B cell (primary cell): ENCODE measurements at regions not wholly inside any gene's neighbourhood (a gene's known extent, or its start where the extent isn't known, plus 50 kb on each side); places are given as distances from the start of the nearest gene placed in this dataset.

ENCODE experiments used
- ATAC-seq: fragments of 200-7000 bp; cut with Tn5 transposase; one replicate; pipeline ENCODE4 v1.10.0; 2021; ENCODE audit warnings: low read depth, mild to moderate bottlenecking, moderate number of reproducible peaks, moderate library complexity
- CTCF ChIA-PET: fragments of 350-600 bp; sonication (Branson Sonifier 250); formaldehyde crosslinking; loops from one replicate; lab custom pipeline; 2021; ENCODE audit warnings: antibody characterized with exemption, inconsistent platforms; lab: Charles Lee
- POLR2A ChIA-PET: fragments of 350-600 bp; sonication (Branson Sonifier 250); formaldehyde crosslinking; loops from one replicate; lab custom pipeline; 2021; ENCODE audit warnings: antibody characterized with exemption; lab: Charles Lee
- DNase-seq: peaks from one replicate; pipeline ENCODE4 v3.0.0; 2013
- H2AFZ ChIP-seq: 2 replicates; pipeline ENCODE4 v1.6.1; 2012; ENCODE audit warnings: mild to moderate bottlenecking, low read depth, low read length; ENCODE audit not compliant: insufficient read depth, poor library complexity, severe bottlenecking
- H3K27ac ChIP-seq, 2 donors: 1 replicate in 1 of 2; 2 replicates in 1 of 2; pipeline ENCODE4 v1.5.1; 2012 to 2013; ENCODE audit warnings: low read length in 2 of 2, mild to moderate bottlenecking in 2 of 2, moderate library complexity in 1 of 2
- H3K27me3 ChIP-seq, 4 experiments: fragments of 200-600 bp in 1 of 4; sonication (generic) in 1 of 4; replicated peaks in 1 of 4; 1 replicate in 2 of 4; 2 replicates in 2 of 4; pipeline versions ENCODE4 v1.6.1 to v1.7.0; 2013 to 2016; ENCODE audit warnings: low read length in 3 of 4, mild to moderate bottlenecking in 2 of 4, mixed read lengths in 1 of 4, moderate library complexity in 1 of 4; ENCODE audit not compliant: insufficient read depth in 4 of 4, control insufficient read depth in 3 of 4; ENCODE audit errors: control extremely low read depth in 1 of 4
- H3K36me3 ChIP-seq, 2 experiments: replicated peaks in 1 of 2; 1 replicate in 1 of 2; 2 replicates in 1 of 2; pipeline versions ENCODE4 v1.6.1 to v1.7.1; 2013; ENCODE audit warnings: low read length in 1 of 2; ENCODE audit not compliant: insufficient read depth in 2 of 2, control insufficient read depth in 1 of 2; ENCODE audit errors: control extremely low read depth in 1 of 2, extremely low read depth in 1 of 2
- H3K4me1 ChIP-seq, 2 donors: fragments of 200-600 bp in 1 of 2; sonication (generic) in 1 of 2; 1 replicate in 1 of 2; 2 replicates in 1 of 2; pipeline versions ENCODE4 v1.5.1 to v1.6.1; 2013 to 2017; ENCODE audit warnings: low read length in 2 of 2; ENCODE audit not compliant: control insufficient read depth in 2 of 2, insufficient read depth in 2 of 2
- H3K4me2 ChIP-seq: replicated peaks from 2 replicates; pipeline ENCODE3; 2012; ENCODE audit warnings: mild to moderate bottlenecking, low read depth, low read length; ENCODE audit not compliant: poor library complexity, severe bottlenecking
- H3K4me3 ChIP-seq, 5 experiments: fragments of 200-600 bp in 1 of 5; sonication (generic) in 1 of 5; 1 replicate in 3 of 5; 2 replicates in 2 of 5; pipeline versions ENCODE4 v1.5.1 to v1.7.0; 2011 to 2016; ENCODE audit warnings: low read length in 4 of 5, mild to moderate bottlenecking in 4 of 5, low read depth in 2 of 5, control low read depth in 1 of 5, moderate library complexity in 1 of 5; ENCODE audit not compliant: insufficient read depth in 1 of 5; ENCODE audit errors: control extremely low read depth in 1 of 5, extremely low read depth in 1 of 5
- H3K79me2 ChIP-seq: fragments of 200-600 bp; sonication (generic); one replicate; pipeline ENCODE4 v1.6.0; 2016; ENCODE audit warnings: low read length; ENCODE audit not compliant: control insufficient read depth, insufficient read depth
- H3K9ac ChIP-seq: fragments of 200-600 bp; sonication (generic); 2 replicates; pipeline ENCODE4 v1.6.1; 2017; ENCODE audit warnings: mild to moderate bottlenecking, low read length, moderate library complexity
- H3K9me3 ChIP-seq, 3 donors: one replicate each; pipeline versions ENCODE4 v1.6.1 to v1.7.1; 2013; ENCODE audit warnings: low read length in 2 of 3; ENCODE audit not compliant: control insufficient read depth in 2 of 3, insufficient read depth in 1 of 3; ENCODE audit errors: control extremely low read depth in 1 of 3
- H4K20me1 ChIP-seq: 2 replicates; pipeline ENCODE4 v1.6.0; 2012; ENCODE audit warnings: mild to moderate bottlenecking, low read length; ENCODE audit not compliant: insufficient read depth, control insufficient read depth, poor library complexity, severe bottlenecking
- H3K27ac Mint-ChIP-seq: one replicate; pipeline ENCODE4 v1.8.0; 2021; ENCODE audit warnings: mixed read lengths
- H3K27me3 Mint-ChIP-seq: one replicate; pipeline ENCODE4 v1.8.0; 2021; ENCODE audit warnings: mixed read lengths
- H3K4me1 Mint-ChIP-seq: one replicate; pipeline ENCODE4 v1.8.0; 2021; ENCODE audit warnings: mixed read lengths
- H3K4me3 Mint-ChIP-seq: one replicate; pipeline ENCODE4 v1.8.0; 2021; ENCODE audit warnings: mixed read lengths
- H3K9me3 Mint-ChIP-seq: one replicate; pipeline ENCODE4 v1.8.0; 2022; ENCODE audit warnings: mixed read lengths; ENCODE audit not compliant: insufficient read depth
- EZH2 ChIP-seq: IDR thresholded peaks from 2 replicates; pipeline ENCODE4 v1.6.1; 2012; ENCODE audit warnings: borderline replicate concordance, low read depth, mild to moderate bottlenecking, moderate library complexity, low read length; ENCODE audit not compliant: insufficient read depth, poor library complexity, severe bottlenecking
- WGBS: methylation state at CpG from one replicate; pipeline ENCODE4 v1.1.5; 2013; ENCODE audit warnings: missing lambda C conversion rate; ENCODE audit not compliant: insufficient coverage; 5-methylcytosine and 5-hydroxymethylcytosine counted together
- intact Hi-C: fragments of 100-400 bp; cut with micrococcal nuclease; formaldehyde crosslinking; loops from one replicate; pipeline ENCODE4 v1.10.0; 2022
- TF ChIP-seq, protein P1 (sequence below): fragments of 200-600 bp; IDR thresholded peaks from one replicate; pipeline ENCODE4 v1.8.0; 2022; ENCODE audit warnings: antibody characterized with exemption, mild to moderate bottlenecking

- Mint-ChIP-seq H3K9me3 (no peaks in the 10 kb centered on the region), H3K27ac (no peak overlapping the region), H3K4me1 (no peaks in the 10 kb centered on the region), H3K4me3 (no peak overlapping the region), H3K27me3 (no peaks in the 10 kb centered on the region)
- Histone ChIP-seq H3K79me2 (no peaks in the 10 kb centered on the region), H3K9me3 (no peaks in the 10 kb centered on the region), H2AFZ (no peak overlapping the region), H3K4me1 (peaks cover 7 to 12% of the 10 kb centered on the region in 2 donors), H4K20me1 (no peaks in the 10 kb centered on the region), H3K9ac (no peak overlapping the region), H3K27ac (no peak overlapping the region), H3K4me3 (no peak overlapping the region), H3K36me3 (peaks cover 0 to 5% of the 10 kb centered on the region in 2 experiments), H3K4me2 (no peak overlapping the region), H3K27me3 (no peaks in the 10 kb centered on the region)
- intact Hi-C loops: loop anchor here (10.0 kb wide), 1 partner anchor 687 kb away; the partner anchor contains the start of genes ATP6V1A and NAA50
- TF ChIP-seq, protein P1, sequence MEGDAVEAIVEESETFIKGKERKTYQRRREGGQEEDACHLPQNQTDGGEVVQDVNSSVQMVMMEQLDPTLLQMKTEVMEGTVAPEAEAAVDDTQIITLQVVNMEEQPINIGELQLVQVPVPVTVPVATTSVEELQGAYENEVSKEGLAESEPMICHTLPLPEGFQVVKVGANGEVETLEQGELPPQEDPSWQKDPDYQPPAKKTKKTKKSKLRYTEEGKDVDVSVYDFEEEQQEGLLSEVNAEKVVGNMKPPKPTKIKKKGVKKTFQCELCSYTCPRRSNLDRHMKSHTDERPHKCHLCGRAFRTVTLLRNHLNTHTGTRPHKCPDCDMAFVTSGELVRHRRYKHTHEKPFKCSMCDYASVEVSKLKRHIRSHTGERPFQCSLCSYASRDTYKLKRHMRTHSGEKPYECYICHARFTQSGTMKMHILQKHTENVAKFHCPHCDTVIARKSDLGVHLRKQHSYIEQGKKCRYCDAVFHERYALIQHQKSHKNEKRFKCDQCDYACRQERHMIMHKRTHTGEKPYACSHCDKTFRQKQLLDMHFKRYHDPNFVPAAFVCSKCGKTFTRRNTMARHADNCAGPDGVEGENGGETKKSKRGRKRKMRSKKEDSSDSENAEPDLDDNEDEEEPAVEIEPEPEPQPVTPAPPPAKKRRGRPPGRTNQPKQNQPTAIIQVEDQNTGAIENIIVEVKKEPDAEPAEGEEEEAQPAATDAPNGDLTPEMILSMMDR: no peak
- no peak for TF ChIP-seq EZH2
- DNase-seq (no peak), ATAC-seq (no peak)
- ChIA-PET CTCF (interaction anchor here (1.2 to 8.4 kb wide), 2 partner anchors 232 to 323 kb away, joined by 3 to 110 read pairs; no protein-coding TSS in a partner anchor), POLR2A (no interaction called here)
- 97% methylated on average over 3 of the region's 3 CpGs for WGBS
These were observed 67.4 kb downstream of the GTPBP8 start for GRCh38 chr3:113058188-113058587.

DNA sequence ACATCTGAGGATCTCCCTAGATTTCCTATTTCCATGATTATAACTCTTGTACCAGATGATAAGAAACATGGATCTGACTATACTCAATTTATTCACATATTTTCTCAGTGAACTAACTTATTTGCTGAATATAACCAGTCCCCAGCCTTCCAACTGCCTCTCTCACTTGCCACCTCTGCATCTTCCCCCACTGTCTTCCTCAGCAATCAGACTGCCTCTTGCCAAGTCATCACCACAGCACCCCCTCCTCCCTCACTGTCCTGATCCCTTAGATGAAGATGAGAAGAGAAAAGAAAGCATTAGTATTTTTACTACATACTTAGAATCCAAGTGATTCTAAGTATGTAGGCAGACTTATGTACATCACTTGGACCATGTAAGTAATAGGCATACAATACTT is 71.9 kb downstream of the GTPBP8 start:
- ATAC-seq: no peak
- TF ChIP-seq EZH2: no peak
- TF ChIP-seq, protein P1: no peak
- CTCF ChIA-PET: interaction anchor here (2.0 kb wide), 1 partner anchor 226 kb away, joined by 8 read pairs; no protein-coding TSS in a partner anchor
- H3K27me3 Mint-ChIP-seq: no peaks in the 10 kb centered on the region
- Histone ChIP-seq H3K79me2 (no peaks in the 10 kb centered on the region), H4K20me1 (no peaks in the 10 kb centered on the region), H3K27me3 (no peaks in the 10 kb centered on the region), H3K36me3 (peaks cover 2 to 5% of the 10 kb centered on the region in 2 experiments), H3K4me2 (no peak overlapping the region), H3K9me3 (peaks cover 0 to 5% (median 3%) of the 10 kb centered on the region in 3 donors), H3K27ac (no peak overlapping the region), H3K4me3 (no peak overlapping the region), H2AFZ (no peak overlapping the region), H3K4me1 (no peaks in the 10 kb centered on the region), H3K9ac (no peak overlapping the region)
- POLR2A ChIA-PET: no interaction called here
- no peak overlapping the region for H3K27ac Mint-ChIP-seq
- H3K4me3 Mint-ChIP-seq: no peak overlapping the region
- intact Hi-C loops: no loop called here
- DNase-seq: no peak
- H3K4me1 Mint-ChIP-seq: no peaks in the 10 kb centered on the region
- peaks cover 6% of the 10 kb centered on the region for H3K9me3 Mint-ChIP-seq
